NCI-H2107 treated with DMSO at 0.1 percent for 48 hours (cell line): ENCODE measurements at regions not wholly inside any gene's neighbourhood (a gene's known extent, or its start where the extent isn't known, plus 50 kb on each side); places are given as distances from the start of the nearest gene placed in this dataset.

Experiments
- DNase-seq: peaks from one replicate; lab custom pipeline; 2025; ENCODE audit not compliant: unreplicated experiment; lab: John Stamatoyannopoulos, UW

DNA sequence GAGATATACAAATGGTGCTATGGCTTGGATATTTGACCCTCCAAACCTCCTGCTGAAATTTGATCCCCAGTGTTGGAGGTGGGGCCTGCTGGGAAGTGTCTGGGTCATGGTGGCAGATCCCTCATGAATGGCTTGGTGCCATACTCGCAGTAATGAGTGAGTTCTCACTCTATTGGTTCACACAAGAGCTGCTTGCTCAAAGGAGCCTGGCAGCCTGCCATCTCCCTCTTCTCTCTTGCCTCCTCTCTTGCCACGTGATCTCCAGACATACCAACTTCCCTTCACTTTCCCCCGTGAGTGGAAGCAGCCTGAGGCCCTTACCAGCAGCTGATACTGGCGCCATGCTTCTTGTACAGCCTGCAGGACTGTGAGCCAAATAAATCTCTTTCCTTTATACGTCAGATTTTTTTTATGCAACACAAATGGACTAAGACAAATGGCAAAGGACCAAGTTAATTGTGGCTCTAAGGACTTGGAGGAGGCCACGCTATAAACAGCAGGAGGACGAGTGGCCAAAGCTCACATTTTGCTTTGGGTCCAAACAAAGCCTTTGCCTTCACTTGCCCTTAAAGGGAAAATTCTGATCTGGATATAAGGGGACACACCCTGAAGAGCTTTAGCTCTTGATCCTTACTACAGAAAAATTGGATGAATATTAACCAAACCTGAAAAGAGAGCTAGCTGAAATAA lies 214.7 kb downstream of the SS18 start:
- no peak for DNase-seq

DNA sequence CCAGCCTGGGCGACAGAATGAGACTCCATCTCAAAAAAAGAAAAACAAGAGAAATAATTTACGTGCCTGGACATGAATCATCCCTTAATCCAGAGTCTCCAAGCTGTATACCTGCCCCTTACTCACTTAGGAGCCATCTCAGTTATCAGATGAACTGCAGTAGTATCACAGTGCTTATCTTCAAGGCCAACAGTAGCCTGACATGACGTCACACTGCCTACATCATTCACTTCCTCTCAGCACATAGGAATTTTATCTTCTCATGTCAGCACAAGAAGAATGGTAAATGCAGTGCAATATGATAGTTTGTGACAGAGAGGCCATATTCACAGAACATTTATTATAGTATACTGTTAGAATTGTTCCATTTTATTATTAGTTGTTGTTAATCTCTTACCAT lies 216.6 kb downstream of the SS18 start:
- DNase-seq = no peak

DNA sequence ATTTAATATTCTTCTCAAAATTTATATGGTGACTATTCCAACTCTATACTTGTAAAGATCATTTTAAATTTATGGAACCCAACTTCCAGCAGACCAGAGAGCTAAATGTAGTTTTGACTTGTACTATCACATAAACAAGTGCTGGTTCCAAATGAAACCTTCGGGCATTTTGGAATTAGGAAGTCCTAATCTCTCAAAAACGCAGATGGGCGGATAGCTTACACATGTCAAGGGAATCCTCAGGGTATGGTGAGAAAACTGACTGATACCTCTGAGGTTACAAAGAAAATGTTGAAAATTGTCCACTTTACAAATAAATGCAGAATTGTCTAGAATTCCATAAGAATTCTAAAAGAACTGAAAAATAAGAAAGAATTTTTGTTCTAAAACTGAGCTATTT lies 224.1 kb downstream of the SS18 start:
- DNase-seq = no peak

DNA sequence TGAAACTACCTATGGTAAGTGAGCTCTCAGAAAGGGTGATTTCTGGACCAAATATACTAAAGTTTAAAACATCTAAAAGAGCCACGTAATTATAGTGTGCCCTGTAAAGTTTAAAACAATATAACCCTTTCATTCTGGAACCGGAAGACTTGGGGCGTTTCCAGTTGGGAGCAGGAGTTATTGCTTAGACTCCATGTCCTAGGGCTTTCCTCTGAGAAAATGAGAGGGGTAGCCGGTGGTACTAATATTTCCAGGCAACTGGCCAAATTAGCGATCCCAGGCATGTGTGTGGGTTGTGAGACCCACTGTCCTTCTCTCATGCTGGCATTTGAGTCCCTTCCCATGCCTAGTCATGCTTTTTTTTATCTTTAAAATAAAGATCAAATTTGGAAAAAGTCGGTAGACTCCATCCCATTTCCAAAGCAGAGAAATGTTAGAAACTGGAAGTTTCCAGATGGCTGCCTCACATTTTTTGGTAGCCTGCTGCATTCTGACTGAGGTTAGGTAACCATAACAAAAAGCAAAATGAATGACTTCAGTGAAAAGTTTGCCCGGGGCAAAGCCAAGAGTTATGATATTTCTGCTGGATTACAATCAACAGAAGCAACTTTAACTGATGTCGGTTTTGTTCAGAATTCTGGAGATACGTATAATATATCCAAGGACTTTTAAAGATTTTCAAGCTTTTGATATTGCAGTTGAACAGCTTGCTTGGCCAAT lies 227.4 kb downstream of the SS18 start:
- no peak for DNase-seq

- DNase-seq = no peak
These were observed 236.6 kb downstream of the SS18 start for GRCh38 chr18:25853691-25854433.

DNA sequence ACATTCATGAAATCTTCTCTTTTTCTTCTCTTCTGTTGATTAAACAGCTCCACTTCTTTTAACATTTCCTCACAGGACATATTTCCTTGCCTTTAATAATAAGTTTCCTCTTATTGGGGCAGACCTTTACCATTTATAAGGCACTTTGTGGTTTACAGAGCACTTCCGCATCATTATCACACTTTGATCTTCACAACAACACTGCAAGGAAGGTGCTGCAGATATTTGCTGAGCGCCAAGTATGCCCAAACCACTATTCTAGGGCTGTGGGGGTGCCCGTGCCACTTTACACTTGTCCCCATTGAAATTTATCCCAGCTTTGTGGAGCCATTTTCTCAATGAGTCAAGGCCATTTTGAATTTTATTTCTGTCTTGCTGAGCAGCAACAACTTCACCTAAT lies 246.6 kb downstream of the SS18 start:
- DNase-seq = no peak

DNA sequence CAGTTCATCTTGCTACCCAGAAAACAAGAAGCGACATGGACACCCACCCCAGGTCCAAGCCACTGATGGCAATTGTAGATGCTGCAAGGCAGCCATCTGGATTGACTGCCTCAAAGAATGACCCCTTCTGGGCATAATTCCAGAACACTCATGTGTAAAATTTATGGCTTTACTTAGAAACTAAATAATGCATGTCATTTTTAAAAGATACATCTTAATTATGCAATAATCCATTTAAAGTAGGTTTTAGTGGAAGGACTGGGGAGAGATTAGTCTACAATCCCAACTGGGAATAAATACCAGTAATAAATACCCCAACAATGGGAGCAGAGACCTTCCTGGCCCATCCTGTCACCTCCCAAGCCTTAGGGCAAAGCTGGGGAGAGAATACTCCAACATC lies 247.7 kb downstream of the SS18 start:
- DNase-seq = no peak

GRCh38 chr18:25834061-25834460 lies 256.4 kb downstream of the SS18 start:
- DNase-seq = no peak

GRCh38 chr18:25832001-25832604 lies 258.3 kb downstream of the SS18 start:
- DNase-seq = peak; percentile 0

- DNase-seq = no peak
These were observed 259.1 kb downstream of the SS18 start for GRCh38 chr18:25831301-25831701.

GRCh38 chr18:25830787-25831186 lies 259.6 kb downstream of the SS18 start:
- DNase-seq = no peak

DNA sequence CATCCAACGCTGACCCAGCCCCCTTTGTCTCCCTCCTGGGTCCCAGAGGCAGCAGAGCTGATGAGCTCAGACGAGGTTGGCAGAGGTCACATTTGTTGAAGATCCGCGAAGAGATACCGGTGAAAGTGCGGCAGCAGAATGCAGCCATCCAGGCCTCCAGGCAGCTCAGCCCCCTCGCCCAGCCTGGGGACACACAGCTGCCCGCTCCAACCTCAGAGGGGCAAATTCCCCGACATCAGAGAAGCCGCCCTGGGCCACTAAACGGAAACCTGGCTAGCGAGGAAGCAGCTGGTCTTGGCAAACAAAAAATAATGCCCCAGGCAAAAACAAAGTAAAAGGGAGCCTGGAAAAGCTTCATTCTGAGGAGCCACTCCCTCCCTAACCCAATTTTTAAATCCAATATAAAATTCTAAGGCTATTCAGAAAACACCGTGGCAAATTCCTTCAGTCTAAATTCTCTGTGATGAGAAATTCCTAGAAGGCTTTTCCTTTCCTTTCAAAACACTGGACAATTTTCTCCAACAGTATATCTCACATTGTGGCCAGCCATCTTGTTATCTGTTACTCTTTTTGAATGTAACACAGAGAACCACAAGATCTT lies 262.4 kb downstream of the SS18 start:
- DNase-seq = no peak

DNA sequence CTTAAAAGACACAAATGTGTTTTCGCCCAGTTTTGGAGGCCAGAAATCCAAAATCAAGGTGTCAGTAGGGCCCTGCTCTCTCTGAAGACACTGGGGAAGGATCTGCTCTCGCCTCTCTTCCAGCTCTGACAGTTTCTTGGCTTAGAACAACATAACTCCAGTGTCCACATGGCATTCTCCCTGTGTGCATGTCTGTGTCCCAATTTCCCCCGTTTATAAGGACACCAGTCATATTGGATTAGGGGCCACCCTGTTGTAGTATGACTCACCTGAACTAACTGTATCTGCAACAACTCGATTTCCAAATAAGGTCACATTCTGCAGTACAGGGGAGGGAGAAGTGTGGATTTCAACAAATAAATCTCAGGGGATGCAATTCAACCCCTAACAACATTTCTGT lies 263.2 kb downstream of the SS18 start:
- no peak for DNase-seq

DNA sequence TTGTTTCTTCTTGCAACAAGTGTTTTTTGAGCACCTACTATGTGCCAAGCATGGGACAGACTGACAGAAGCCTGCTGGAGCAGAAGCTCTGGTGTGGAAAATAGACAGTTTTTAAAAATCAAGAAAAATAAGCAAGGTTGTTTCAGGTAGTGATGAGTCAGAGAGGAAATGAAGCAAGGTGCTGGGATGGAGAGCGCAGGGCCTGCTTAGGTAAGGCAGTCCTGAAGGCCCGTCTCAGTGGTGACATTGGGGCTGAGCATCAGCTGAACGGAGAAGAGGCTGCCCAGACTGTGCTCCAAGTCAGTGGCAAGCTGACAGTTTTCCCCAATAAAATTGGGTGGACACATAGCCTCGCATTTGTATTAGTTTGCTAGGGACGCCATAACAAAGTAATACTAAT lies 263.6 kb downstream of the SS18 start:
- no peak for DNase-seq

- DNase-seq = no peak
These were observed 264.2 kb downstream of the SS18 start for GRCh38 chr18:25825979-25826776.

DNA sequence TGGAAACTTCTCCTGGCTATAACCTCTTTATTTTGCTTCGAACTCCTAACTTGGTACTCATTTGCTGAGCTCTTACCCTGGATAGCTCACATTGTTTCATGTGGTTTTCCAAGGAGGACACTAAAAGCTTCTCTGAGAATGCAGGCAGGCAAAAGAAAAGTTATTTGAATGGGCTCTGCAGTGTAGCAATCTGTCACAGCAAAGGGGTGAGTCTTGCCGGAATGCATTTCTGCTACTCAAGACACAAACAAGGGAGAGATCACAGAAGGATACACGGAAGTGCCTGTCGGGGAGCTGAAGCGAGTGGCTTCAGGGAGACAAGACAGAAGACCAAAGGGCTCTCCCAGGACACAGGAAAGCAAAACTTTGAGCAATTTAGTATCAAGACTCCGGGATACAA lies 265.4 kb downstream of the SS18 start:
- no peak for DNase-seq

DNA sequence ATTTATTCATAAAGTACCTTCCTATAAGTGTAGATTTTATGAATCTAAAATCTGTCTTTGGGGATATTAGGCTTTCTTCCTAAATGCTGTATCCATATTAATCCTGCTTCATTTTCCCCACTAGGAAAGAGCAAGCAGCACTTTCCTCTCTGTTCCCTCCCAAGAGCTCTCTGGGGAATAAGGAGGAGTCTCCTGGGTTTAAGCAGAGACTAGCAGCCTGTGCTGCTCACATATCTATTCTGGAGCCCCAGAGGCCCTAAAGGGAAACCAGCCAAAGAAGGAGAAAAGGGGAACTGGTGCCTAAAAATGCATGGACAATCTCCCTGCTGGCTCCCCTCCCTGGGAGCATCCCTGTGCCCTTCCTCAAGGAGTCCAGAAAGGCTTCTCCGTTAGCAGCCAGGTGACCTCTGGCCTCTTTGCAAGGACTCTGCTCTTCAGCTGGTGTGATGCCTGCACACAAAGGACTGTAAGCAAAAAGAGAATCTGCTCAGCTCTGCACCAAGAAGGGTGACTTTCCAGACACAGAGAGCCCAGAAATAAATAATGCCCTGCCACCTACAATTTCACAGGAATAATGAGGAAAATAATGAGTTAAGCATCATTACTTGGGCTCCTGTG lies 270.6 kb downstream of the SS18 start:
- DNase-seq = no peak

- DNase-seq = no peak
These were observed 271.9 kb downstream of the SS18 start for GRCh38 chr18:25818505-25818904.

DNA sequence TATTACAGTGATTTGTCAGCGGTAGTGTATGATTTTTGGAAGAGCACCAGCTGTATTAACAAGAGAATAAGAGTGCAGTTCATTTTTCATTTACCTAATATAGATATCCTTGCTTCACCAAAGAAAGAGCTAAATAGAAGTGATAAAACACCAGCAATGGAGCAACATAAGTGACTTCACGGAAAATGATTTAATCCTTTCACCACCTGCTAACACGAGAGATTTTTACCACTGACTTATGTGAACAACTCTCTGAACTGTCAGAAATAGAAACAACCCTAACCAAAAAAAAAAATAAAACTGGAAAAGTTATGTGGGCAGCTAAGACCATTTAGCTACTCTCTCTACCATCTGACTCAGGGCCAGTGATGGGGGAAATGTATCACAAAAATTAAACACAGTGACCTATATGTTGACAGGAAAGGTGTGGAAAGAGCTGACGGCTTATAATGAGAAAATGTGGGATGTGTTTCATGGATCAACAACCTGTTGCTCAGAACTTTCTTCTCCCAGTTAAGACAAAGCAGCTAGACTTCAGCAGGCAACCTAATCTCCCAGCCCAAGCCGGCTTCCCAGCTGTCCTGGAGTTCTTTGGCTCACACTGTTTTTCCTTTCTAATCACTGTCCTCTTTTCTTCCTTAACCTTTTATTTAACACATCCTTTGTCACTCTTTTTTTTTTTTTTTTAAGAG lies 272.7 kb downstream of the SS18 start:
- no peak for DNase-seq

DNA sequence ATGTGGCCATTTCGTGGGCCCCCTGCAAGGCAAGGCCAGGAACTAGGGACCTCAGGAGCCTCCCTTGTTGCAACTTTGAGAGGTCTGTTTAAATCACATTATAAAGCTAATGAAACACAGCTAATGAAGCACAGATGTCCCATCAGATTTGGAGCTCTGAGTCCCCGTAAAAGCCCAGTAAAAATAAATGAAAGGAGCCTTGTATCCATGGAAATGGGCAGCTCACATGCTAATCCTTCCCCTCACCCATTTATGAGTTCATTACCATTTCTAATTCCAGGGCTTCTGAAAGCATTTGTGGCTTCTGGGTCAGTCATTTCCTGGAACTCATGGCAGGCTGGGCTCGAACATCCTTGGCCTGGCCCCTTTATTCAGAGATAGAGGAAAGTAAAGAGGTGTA lies 274.8 kb downstream of the SS18 start:
- DNase-seq = no peak
